ENCODE measurements at regions not wholly inside any gene's neighbourhood (a gene's known extent, or its start where the extent isn't known, plus 50 kb on each side); places are given as distances from the start of the nearest gene placed in this dataset.

DNA sequence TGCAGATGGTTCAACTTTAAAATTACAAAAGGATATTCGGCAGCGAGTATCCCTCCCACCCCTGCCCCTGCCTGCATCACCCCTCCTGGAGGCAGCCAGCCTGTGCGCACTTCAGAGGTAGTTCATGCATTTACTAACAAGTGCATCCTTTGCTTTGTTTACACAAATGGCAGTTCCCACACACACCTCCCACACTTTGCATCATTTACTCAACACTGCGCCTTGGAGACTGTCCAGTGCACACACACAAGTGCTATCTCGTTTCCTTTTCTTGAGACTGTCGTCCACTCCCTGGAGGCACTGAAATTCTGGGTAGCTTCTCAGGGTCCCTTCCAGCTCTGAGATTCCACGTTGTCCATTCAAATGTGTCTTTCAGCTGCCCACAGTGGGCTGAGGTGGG, 53.1 kb upstream of the VSX1 start:
- H3K4me3 ChIP-seq, result no peak overlapping the region
- intact Hi-C loops (cut with DNase I), result no loop called here
- no peaks in the 10 kb centered on the region for H3K9me3 ChIP-seq
- H3K27me3 ChIP-seq, result peaks cover 0 to 21% (median 0%) of the 10 kb centered on the region in 4 donors
- H3K4me1 ChIP-seq, result peaks cover 0 to 7% (median 0%) of the 10 kb centered on the region in 3 donors
- H3K36me3 ChIP-seq, result no peaks in the 10 kb centered on the region
- 72 to 80% methylated on average over 7 of the region's 7 CpGs for WGBS, 2 donors
- DNase-seq, result no peak
- no peak for TF ChIP-seq POLR2A (IDR thresholded peaks at IDR 0.05)
- TF ChIP-seq, protein P1, sequence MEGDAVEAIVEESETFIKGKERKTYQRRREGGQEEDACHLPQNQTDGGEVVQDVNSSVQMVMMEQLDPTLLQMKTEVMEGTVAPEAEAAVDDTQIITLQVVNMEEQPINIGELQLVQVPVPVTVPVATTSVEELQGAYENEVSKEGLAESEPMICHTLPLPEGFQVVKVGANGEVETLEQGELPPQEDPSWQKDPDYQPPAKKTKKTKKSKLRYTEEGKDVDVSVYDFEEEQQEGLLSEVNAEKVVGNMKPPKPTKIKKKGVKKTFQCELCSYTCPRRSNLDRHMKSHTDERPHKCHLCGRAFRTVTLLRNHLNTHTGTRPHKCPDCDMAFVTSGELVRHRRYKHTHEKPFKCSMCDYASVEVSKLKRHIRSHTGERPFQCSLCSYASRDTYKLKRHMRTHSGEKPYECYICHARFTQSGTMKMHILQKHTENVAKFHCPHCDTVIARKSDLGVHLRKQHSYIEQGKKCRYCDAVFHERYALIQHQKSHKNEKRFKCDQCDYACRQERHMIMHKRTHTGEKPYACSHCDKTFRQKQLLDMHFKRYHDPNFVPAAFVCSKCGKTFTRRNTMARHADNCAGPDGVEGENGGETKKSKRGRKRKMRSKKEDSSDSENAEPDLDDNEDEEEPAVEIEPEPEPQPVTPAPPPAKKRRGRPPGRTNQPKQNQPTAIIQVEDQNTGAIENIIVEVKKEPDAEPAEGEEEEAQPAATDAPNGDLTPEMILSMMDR (IDR thresholded peaks at IDR 0.05), result no peak
- no peak overlapping the region for H3K27ac ChIP-seq

DNA sequence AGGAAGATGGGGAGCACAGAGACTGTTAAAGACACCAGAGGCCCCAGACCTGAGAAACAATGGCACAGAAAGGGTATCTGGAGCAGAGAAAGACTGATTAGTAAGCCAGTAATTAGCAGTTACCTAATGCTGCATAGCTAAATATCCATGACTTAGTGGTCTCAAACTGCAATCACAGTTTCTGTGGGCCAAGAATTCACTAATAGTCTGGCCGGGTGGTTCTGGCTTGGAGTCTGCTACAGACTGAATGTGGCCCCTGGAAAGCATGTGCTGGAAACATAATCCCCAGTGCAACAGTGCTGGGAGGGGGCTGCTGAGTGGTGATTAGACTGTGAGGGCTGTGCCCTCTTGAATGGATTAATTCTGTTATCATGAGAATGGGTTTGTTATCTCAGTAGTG, 54.1 kb upstream of the VSX1 start:
- DNase-seq, result no peak
- Histone ChIP-seq H3K9me3 (no peaks in the 10 kb centered on the region), H3K4me1 (peaks cover 0 to 7% (median 0%) of the 10 kb centered on the region in 3 donors), H3K27ac (no peak overlapping the region), H3K36me3 (no peaks in the 10 kb centered on the region), H3K27me3 (peaks cover 0 to 25% (median 0%) of the 10 kb centered on the region in 4 donors), H3K4me3 (no peak overlapping the region)
- intact Hi-C loops (cut with DNase I), result no loop called here
- WGBS, 2 donors, result 64 to 100% methylated on average over 1 of the region's 1 CpG
- TF ChIP-seq, protein P1 (IDR thresholded peaks at IDR 0.05), result no peak
- no peak for TF ChIP-seq POLR2A (IDR thresholded peaks at IDR 0.05)

DNA sequence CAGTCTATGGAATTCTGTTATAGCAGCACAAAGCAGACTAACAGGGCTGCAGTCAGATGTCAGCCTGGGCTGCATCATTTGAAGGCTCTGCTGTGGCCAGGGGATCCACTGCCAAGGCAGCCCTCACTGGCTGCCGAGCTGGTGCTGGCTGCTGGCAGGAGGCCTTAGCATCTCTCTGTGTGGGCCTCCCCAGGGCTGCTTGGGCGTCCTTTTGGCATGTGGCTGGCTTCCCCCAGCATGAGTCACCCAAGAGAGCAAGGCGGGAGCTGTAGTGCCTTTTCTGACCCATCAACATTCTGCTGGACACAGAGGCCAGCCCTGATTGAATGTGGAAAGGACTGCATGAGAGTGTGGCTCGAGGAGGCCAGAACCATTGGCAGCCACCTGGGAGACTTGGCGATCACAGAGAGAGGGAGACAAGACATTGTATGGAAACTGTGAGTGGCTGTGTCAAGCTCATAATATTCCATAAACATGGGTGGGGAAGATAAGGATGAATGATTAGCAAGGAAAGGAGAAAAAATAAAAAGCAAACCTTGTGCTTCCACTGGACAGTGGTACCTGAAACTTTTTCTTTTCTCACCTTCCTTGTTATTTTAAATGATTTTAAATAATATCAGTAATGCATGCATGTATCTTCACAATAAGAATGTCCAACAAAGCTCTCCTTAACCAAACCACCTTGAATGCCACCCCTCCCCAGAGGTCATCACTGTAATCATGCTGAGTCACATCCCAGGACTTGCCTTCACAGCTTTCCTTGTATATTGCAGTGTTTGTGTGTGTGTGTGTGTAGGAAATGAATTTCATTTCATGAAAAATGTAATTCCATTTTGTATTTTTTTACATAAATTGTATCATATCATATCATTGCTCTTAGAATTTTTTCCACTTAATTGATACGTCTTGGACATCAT, 55.0 kb upstream of the VSX1 start:
- 47 to 71% methylated on average over 3 to 5 of the region's 6 CpGs for WGBS, 2 donors

DNA sequence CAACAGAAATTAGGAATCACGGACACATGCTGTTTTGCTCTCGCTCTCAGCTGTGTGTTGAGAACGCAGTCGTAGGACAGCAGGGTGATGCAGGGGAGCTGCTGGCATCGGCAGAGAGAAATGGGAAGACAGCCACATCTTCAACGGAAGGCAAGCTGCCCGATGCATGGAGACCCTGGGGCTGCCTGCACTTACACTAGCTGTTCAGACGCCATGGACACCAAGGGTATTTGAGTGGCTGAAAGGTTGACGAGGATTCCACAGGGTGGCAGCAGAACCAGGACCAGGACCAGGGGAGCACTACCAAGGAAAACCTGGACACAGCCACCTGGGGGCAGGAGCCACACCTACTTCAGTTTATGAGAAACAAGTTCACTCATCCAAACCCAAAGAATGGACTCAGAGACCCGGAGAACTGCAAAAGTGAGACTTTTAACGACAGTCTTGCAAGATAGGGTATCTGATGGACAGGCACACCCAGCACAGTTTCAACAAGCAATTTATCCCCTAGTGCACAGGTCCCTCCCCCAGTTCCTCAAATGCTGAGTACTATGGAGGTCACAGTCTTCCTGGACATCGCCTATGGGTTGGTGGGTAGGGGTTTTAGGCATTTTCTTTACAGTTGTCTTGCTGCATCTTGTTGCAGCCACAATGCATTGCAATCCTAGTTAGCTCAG, 56.3 kb upstream of the ENTPD6 start:
- Histone ChIP-seq H3K4me1 (peaks cover 0 to 7% (median 0%) of the 10 kb centered on the region in 3 donors), H3K27me3 (peaks cover 0 to 34% (median 0%) of the 10 kb centered on the region in 4 donors), H3K4me3 (no peak overlapping the region), H3K27ac (no peak overlapping the region), H3K36me3 (no peaks in the 10 kb centered on the region), H3K9me3 (no peaks in the 10 kb centered on the region)
- 65 to 76% methylated on average over 12 of the region's 12 CpGs for WGBS, 2 donors
- no peak for DNase-seq
- TF ChIP-seq, protein P1 (IDR thresholded peaks at IDR 0.05), result peak in 2 of 6 experiments; percentile 27 to 45
- no peak for TF ChIP-seq POLR2A (IDR thresholded peaks at IDR 0.05)
- intact Hi-C loops (cut with DNase I), result no loop called here

More for the DNA sequence above, 55.0 kb upstream of the VSX1 start:
- peaks cover 0 to 7% (median 0%) of the 10 kb centered on the region in 3 donors for H3K4me1 ChIP-seq
- peaks cover 0 to 25% (median 0%) of the 10 kb centered on the region in 4 donors for H3K27me3 ChIP-seq
- no peak overlapping the region for H3K4me3 ChIP-seq
- H3K27ac ChIP-seq, result no peak overlapping the region
- H3K9me3 ChIP-seq, result no peaks in the 10 kb centered on the region
- no peaks in the 10 kb centered on the region for H3K36me3 ChIP-seq
- TF ChIP-seq POLR2A (IDR thresholded peaks at IDR 0.05), result no peak
- TF ChIP-seq, protein P1 (IDR thresholded peaks at IDR 0.05), result no peak
- intact Hi-C loops (cut with DNase I), result no loop called here
- no peak for DNase-seq

DNA sequence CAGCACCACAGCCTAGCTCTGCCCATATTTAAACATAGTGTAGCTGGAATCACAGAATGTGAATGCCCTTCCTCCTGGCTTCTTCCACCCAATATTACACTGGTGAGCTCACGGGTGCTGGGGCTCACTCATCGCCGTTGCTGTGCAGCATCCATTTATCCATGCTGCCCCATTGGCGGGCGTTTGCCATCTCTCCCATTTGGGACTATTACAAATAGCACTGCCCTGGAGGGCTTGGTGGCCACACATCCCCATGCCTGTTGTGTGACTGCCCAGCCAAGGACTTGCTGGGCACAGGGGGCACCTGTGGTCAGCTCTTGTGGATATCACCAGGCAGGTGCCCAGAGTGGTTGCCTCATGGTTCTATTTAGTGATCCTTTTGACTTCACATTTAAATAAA, 54.5 kb upstream of the ENTPD6 start:
- WGBS, 2 donors, result 78 to 96% methylated on average over 5 of the region's 5 CpGs
- H3K4me1 ChIP-seq, result peaks cover 0 to 7% (median 0%) of the 10 kb centered on the region in 3 donors
- H3K4me3 ChIP-seq, result no peak overlapping the region
- H3K36me3 ChIP-seq, result no peaks in the 10 kb centered on the region
- H3K9me3 ChIP-seq, result no peaks in the 10 kb centered on the region
- no peak for DNase-seq
- peaks cover 0 to 43% (median 0%) of the 10 kb centered on the region in 4 donors for H3K27me3 ChIP-seq
- H3K27ac ChIP-seq, result no peak overlapping the region
- intact Hi-C loops (cut with DNase I), result no loop called here
- no peak for TF ChIP-seq POLR2A (IDR thresholded peaks at IDR 0.05)
- TF ChIP-seq, protein P1 (IDR thresholded peaks at IDR 0.05), result no peak

Measured in esophagus squamous epithelium (tissue), 5 donors.